AG09309 (cell line): ENCODE measurements at regions not wholly inside any gene's neighbourhood (a gene's known extent, or its start where the extent isn't known, plus 50 kb on each side); places are given as distances from the start of the nearest gene placed in this dataset.

ENCODE experiments used
- DNase-seq: peaks from one replicate; pipeline ENCODE4 v3.0.0-alpha.2; 2010; ENCODE audit warnings: low read depth
- H3K4me3 ChIP-seq: 2 replicates; pipeline ENCODE4 v1.5.1; 2011; ENCODE audit warnings: mild to moderate bottlenecking, low read depth, low read length, moderate library complexity; ENCODE audit not compliant: control insufficient read depth
- TF ChIP-seq, protein P1 (sequence below): IDR thresholded peaks from 2 replicates; pipeline ENCODE4 v1.5.1; 2011; ENCODE audit warnings: mild to moderate bottlenecking, low read depth, low read length, inconsistent platforms; ENCODE audit not compliant: insufficient read depth, control insufficient read depth; ENCODE audit errors: missing control alignments

DNA sequence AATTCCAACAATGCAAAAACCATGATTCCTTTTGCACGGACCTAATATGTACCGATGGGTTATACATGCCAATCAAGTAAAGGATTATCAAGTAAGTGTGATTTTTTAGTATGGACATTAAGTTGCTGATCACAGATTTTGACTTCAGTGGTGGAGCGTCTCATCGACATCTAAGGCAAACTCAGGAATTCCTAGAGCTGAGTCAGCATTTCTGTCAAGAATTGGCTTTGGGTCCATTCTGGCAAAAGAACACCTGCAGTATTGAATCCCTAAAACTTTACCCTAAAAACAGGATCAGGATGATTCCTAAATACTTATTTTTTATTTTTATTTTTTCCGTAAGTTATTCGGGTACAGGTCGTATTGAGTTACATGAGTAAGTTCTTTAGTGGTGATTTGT, 83.6 kb downstream of the HPGD start:
- no peak overlapping the region for H3K4me3 ChIP-seq
- no peak for DNase-seq
- TF ChIP-seq, protein P1, sequence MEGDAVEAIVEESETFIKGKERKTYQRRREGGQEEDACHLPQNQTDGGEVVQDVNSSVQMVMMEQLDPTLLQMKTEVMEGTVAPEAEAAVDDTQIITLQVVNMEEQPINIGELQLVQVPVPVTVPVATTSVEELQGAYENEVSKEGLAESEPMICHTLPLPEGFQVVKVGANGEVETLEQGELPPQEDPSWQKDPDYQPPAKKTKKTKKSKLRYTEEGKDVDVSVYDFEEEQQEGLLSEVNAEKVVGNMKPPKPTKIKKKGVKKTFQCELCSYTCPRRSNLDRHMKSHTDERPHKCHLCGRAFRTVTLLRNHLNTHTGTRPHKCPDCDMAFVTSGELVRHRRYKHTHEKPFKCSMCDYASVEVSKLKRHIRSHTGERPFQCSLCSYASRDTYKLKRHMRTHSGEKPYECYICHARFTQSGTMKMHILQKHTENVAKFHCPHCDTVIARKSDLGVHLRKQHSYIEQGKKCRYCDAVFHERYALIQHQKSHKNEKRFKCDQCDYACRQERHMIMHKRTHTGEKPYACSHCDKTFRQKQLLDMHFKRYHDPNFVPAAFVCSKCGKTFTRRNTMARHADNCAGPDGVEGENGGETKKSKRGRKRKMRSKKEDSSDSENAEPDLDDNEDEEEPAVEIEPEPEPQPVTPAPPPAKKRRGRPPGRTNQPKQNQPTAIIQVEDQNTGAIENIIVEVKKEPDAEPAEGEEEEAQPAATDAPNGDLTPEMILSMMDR, result no peak

DNA sequence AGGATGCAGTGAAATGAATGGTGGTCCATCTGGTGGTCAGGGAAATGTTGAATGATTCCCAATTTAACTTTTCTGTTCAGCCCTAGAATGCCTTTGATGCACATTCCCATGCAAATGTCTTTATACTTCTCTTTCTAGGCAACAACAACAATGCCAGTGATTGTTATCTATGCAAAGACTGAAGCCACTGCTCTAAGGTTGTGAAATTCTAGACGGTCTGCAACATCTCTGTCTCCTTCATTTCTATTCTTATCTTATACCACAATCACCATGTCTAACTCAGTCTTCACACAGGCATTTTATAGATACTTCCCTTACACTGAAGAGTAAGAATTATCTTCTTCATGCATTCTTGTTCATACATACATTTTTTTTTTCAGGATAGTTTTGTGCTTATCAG, 84.5 kb downstream of the HPGD start:
- H3K4me3 ChIP-seq, result no peak overlapping the region
- DNase-seq, result no peak
- TF ChIP-seq, protein P1, result no peak

GRCh38 chr4:174437324-174437723, 85.0 kb downstream of the HPGD start:
- TF ChIP-seq, protein P1, result no peak
- H3K4me3 ChIP-seq, result no peak overlapping the region
- DNase-seq, result peak; percentile 72

GRCh38 chr4:174436377-174436776, 85.9 kb downstream of the HPGD start:
- no peak overlapping the region for H3K4me3 ChIP-seq
- DNase-seq, result no peak
- TF ChIP-seq, protein P1, result no peak

- TF ChIP-seq, protein P1, result no peak
- no peak overlapping the region for H3K4me3 ChIP-seq
- DNase-seq, result no peak
Measured at GRCh38 chr4:174435974-174436373, 86.3 kb downstream of the HPGD start.

GRCh38 chr4:174434455-174434854, 87.8 kb downstream of the HPGD start:
- TF ChIP-seq, protein P1, result no peak
- no peak for DNase-seq
- H3K4me3 ChIP-seq, result no peak overlapping the region

DNA sequence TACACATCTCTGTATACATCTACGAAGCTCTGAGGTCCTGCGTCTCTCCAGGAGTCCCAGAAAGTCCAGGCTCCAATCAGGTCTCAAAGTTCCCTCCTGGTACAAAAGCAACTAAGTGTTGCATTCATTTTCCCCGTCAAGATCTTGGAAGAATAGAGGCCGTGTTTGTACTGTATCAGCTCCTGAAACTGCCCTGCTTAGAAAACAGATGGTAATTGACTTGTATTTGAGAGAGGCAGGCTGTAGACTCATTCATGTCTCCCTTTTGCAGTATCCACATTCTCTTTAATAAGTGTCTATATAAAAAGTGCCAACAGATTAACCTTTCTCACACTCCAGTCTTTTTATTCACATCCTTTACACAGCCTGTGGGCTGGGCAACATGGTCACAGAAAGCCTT, 91.7 kb downstream of the HPGD start:
- H3K4me3 ChIP-seq, result no peak overlapping the region
- TF ChIP-seq, protein P1, result no peak
- DNase-seq, result no peak
